Tibial nerve (tissue), 4 donors: ENCODE measurements at regions not wholly inside any gene's neighbourhood (a gene's known extent, or its start where the extent isn't known, plus 50 kb on each side); places are given as distances from the start of the nearest gene placed in this dataset.

Experiments
- DNase-seq, 2 donors: peaks; one replicate each; pipeline ENCODE4 v3.0.0-alpha.2; 2019; ENCODE audit warnings: low spot score in 2 of 2
- H3K27ac ChIP-seq, 4 donors: fragments of 200-600 bp; sonication (generic) in 3 of 4; one replicate each; pipeline ENCODE4 v1.5.1; 2017 to 2019; ENCODE audit warnings: mild to moderate bottlenecking in 1 of 4
- H3K27me3 ChIP-seq, 2 donors: fragments of 200-600 bp; sonication (generic) in 1 of 2; one replicate each; pipeline versions ENCODE4 v1.5.1 to v1.6.0; 2017 to 2019
- H3K36me3 ChIP-seq, 3 donors: fragments of 200-600 bp; sonication (generic); one replicate each; pipeline ENCODE4 v1.5.1; 2018 to 2019
- H3K4me1 ChIP-seq, 4 donors: fragments of 200-600 bp; sonication (generic) in 3 of 4; one replicate each; pipeline ENCODE4 v1.5.1; 2017 to 2019
- H3K4me3 ChIP-seq, 4 donors: fragments of 200-600 bp; sonication (generic) in 3 of 4; one replicate each; pipeline ENCODE4 v1.5.1; 2017 to 2019; ENCODE audit warnings: mild to moderate bottlenecking in 1 of 4, moderate library complexity in 1 of 4
- H3K9me3 ChIP-seq, 4 donors: fragments of 200-600 bp; sonication (generic) in 3 of 4; one replicate each; pipeline ENCODE4 v1.5.1; 2017 to 2019
- EP300 ChIP-seq, 2 donors: sonication (generic); formaldehyde crosslinking; IDR thresholded peaks; one replicate each; pipeline ENCODE4 v1.6.1; 2017; ENCODE audit warnings: antibody characterized with exemption in 2 of 2, mild to moderate bottlenecking in 1 of 2
- POLR2A ChIP-seq, 2 donors: fragments of 450-650 bp; IDR thresholded peaks; one replicate each; pipeline ENCODE4 v1.6.1; 2017; ENCODE audit warnings: antibody characterized with exemption in 2 of 2, mild to moderate bottlenecking in 2 of 2, moderate library complexity in 2 of 2
- WGBS, 2 donors: methylation state at CpG; one replicate each; pipeline ENCODE4 v1.1.5; 2018; 5-methylcytosine and 5-hydroxymethylcytosine counted together
- TF ChIP-seq, protein P1 (sequence below), 5 experiments: fragments of 200-600 bp in 3 of 5; fragments of 450-650 bp in 2 of 5; sonication (generic) in 3 of 5; IDR thresholded peaks; one replicate each; pipeline ENCODE4 v1.5.1; 2016 to 2019; ENCODE audit warnings: antibody characterized with exemption in 5 of 5, mild to moderate bottlenecking in 3 of 5, moderate library complexity in 2 of 5

DNA sequence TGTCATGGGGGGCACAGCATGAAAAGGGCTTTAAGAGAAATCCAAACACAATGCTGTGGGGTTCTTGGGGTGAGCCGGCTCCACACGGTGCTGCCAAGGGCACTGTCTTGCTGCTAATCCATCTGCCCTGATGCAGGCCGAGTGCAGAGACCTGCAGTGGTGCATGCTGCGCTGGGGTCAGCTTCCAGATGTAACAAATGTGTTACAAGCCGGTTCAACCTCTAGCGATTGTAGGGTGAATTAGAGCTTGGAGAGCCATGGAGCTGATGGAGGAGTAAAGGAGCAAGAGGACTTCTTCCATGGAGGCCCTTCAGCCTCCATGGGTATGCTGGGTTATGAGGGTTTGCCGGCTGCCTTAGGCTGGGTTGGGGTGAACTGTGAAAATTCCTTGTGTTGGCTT lies 402.3 kb downstream of the TYW1 start:
- Histone ChIP-seq H3K9me3 (peaks cover 0 to 36% (median 0%) of the 10 kb centered on the region in 4 donors), H3K27me3 (no peaks in the 10 kb centered on the region), H3K27ac (no peak overlapping the region), H3K4me3 (no peak overlapping the region), H3K4me1 (no peaks in the 10 kb centered on the region), H3K36me3 (no peaks in the 10 kb centered on the region)
- WGBS, 2 donors = 48 to 51% methylated on average over 7 of the region's 7 CpGs
- DNase-seq = no peak
- TF ChIP-seq POLR2A (IDR thresholded peaks at IDR 0.05) = no peak
- TF ChIP-seq, protein P1, sequence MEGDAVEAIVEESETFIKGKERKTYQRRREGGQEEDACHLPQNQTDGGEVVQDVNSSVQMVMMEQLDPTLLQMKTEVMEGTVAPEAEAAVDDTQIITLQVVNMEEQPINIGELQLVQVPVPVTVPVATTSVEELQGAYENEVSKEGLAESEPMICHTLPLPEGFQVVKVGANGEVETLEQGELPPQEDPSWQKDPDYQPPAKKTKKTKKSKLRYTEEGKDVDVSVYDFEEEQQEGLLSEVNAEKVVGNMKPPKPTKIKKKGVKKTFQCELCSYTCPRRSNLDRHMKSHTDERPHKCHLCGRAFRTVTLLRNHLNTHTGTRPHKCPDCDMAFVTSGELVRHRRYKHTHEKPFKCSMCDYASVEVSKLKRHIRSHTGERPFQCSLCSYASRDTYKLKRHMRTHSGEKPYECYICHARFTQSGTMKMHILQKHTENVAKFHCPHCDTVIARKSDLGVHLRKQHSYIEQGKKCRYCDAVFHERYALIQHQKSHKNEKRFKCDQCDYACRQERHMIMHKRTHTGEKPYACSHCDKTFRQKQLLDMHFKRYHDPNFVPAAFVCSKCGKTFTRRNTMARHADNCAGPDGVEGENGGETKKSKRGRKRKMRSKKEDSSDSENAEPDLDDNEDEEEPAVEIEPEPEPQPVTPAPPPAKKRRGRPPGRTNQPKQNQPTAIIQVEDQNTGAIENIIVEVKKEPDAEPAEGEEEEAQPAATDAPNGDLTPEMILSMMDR (IDR thresholded peaks at IDR 0.05) = no peak
- no peak for TF ChIP-seq EP300 (IDR thresholded peaks at IDR 0.05)

DNA sequence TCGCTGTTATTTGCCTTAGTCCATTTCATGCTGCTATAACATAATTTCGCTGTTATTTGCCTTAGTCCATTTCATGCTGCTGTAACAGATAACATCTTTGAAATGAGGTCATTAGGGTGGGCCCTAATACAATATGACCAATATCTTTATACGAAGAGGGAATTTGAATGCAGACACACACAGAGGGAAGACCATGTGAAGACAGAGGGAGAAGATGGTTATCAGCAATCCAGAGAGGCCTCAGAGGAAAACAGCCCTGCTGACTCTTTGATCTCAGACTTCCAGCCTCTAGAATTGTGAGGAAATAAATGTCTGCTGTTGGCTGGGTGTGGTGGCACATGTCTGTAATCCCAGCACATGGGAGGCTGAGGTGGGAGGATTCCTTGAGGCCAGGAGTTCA lies 404.9 kb downstream of the TYW1 start:
- WGBS, 2 donors = 80 to 85% methylated on average over 3 of the region's 3 CpGs
- no peak overlapping the region for H3K27ac ChIP-seq
- no peaks in the 10 kb centered on the region for H3K27me3 ChIP-seq
- H3K9me3 ChIP-seq = peaks cover 0 to 36% (median 0%) of the 10 kb centered on the region in 4 donors
- no peaks in the 10 kb centered on the region for H3K36me3 ChIP-seq
- no peak for TF ChIP-seq EP300 (IDR thresholded peaks at IDR 0.05)
- no peak for TF ChIP-seq POLR2A (IDR thresholded peaks at IDR 0.05)
- TF ChIP-seq, protein P1 (IDR thresholded peaks at IDR 0.05) = no peak
- H3K4me3 ChIP-seq = no peak overlapping the region
- no peak for DNase-seq
- no peaks in the 10 kb centered on the region for H3K4me1 ChIP-seq

DNA sequence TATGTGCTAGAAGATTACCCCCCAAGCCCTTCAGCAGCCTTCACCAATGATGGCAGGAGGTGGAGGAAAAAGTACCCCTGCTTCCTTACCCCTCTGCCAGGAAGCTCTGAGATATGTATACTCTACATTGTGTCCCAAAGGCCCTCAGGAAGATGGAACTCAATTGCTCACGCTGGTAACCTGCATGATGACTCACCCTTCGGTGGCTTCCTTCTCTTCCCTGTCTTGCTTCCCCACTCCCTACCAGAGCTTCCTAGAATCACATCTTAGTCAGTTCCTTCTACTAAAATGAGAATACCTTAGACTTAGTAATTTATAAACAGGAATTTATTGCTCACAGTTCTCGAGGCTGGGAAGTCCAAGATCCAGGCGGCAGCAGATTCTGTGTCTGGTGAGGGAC lies 405.6 kb downstream of the TYW1 start:
- no peak for TF ChIP-seq EP300 (IDR thresholded peaks at IDR 0.05)
- no peak for DNase-seq
- WGBS, 2 donors = 84 to 93% methylated on average over 4 of the region's 4 CpGs
- Histone ChIP-seq H3K27me3 (no peaks in the 10 kb centered on the region), H3K36me3 (no peaks in the 10 kb centered on the region), H3K4me3 (no peak overlapping the region), H3K4me1 (no peaks in the 10 kb centered on the region), H3K9me3 (peaks cover 0 to 36% (median 0%) of the 10 kb centered on the region in 4 donors), H3K27ac (no peak overlapping the region)

DNA sequence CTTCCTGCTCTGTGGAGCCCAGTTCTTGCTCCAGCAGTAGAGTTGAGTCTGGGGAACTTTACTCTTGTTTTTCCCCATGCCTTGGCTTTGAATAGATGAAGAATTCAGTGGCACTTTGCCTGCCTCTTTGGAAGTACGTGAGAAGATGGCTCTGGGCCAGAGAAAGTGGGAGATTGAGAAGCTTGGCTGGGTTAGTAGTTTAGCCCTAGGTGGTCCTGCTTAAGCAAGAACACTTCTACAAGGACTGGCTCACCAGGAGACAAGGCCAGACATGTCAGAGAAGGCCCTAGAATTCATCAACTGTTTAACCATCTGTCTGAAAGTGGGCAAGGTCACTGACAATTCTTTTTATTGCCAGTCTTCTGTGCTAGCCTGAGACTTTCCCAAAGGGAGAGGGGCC lies 410.3 kb downstream of the TYW1 start:
- WGBS, 2 donors = 19 to 25% methylated on average over 1 of the region's 1 CpG
- DNase-seq = no peak
- Histone ChIP-seq H3K27me3 (no peaks in the 10 kb centered on the region), H3K4me3 (no peak overlapping the region), H3K27ac (no peak overlapping the region), H3K9me3 (peaks cover 0 to 31% (median 0%) of the 10 kb centered on the region in 4 donors), H3K4me1 (no peaks in the 10 kb centered on the region), H3K36me3 (no peaks in the 10 kb centered on the region)
- TF ChIP-seq, protein P1 (IDR thresholded peaks at IDR 0.05) = no peak
- no peak for TF ChIP-seq POLR2A (IDR thresholded peaks at IDR 0.05)
- no peak for TF ChIP-seq EP300 (IDR thresholded peaks at IDR 0.05)

DNA sequence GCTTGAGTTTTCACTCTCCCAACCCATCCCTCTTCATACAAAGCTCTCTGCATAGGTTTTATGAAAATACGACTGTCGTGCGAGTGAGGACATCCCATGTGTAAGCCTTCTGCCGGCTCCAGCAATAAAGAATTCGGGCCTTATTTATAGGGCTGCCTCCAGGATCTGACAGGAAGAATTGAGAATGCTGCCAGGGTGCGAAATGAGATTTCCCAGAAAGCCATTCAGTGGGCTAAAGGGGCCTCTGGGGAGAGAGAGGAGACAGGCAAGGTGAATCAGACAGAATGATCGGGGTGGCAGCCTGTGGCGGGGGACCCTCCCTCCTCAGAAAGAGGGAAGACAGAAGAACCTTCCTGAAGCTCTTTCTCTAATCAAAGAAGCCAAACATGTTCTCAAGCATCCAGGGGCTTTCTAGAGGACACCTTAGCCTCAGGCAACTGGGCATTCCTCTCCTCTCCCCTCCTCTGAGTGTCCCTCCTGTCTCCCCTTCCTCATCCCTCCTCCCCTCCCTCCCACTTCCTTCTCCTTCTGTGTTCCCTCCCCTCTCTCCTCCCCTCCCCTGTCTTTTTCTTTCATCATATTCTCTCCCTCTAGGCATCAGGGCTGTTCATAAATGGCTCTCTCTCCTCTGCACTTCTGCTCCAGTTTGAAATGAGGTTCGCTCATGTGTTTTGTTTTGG lies 410.9 kb downstream of the TYW1 start:
- DNase-seq = no peak
- 45 to 66% methylated on average over 9 of the region's 9 CpGs for WGBS, 2 donors
- Histone ChIP-seq H3K36me3 (no peaks in the 10 kb centered on the region), H3K27ac (no peak overlapping the region), H3K4me1 (no peaks in the 10 kb centered on the region), H3K9me3 (peaks cover 0 to 27% (median 0%) of the 10 kb centered on the region in 4 donors), H3K4me3 (no peak overlapping the region), H3K27me3 (no peaks in the 10 kb centered on the region)
- TF ChIP-seq, protein P1 (IDR thresholded peaks at IDR 0.05) = no peak
- no peak for TF ChIP-seq EP300 (IDR thresholded peaks at IDR 0.05)
- TF ChIP-seq POLR2A (IDR thresholded peaks at IDR 0.05) = no peak
